ENCODE measurements at regions not wholly inside any gene's neighbourhood (a gene's known extent, or its start where the extent isn't known, plus 50 kb on each side); places are given as distances from the start of the nearest gene placed in this dataset.

GRCh38 chr4:111712093-111712677 is 433.1 kb upstream of the FAM241A start:
- DNase-seq (ENCODE audit: low read depth in 2 of 2) = no peak

GRCh38 chr4:111713276-111713675 is 432.0 kb upstream of the FAM241A start:
- DNase-seq (ENCODE audit: low read depth in 2 of 2) = no peak

- DNase-seq (ENCODE audit: low read depth in 2 of 2) = no peak
These were observed 427.3 kb upstream of the FAM241A start for GRCh38 chr4:111717921-111718320.

DNA sequence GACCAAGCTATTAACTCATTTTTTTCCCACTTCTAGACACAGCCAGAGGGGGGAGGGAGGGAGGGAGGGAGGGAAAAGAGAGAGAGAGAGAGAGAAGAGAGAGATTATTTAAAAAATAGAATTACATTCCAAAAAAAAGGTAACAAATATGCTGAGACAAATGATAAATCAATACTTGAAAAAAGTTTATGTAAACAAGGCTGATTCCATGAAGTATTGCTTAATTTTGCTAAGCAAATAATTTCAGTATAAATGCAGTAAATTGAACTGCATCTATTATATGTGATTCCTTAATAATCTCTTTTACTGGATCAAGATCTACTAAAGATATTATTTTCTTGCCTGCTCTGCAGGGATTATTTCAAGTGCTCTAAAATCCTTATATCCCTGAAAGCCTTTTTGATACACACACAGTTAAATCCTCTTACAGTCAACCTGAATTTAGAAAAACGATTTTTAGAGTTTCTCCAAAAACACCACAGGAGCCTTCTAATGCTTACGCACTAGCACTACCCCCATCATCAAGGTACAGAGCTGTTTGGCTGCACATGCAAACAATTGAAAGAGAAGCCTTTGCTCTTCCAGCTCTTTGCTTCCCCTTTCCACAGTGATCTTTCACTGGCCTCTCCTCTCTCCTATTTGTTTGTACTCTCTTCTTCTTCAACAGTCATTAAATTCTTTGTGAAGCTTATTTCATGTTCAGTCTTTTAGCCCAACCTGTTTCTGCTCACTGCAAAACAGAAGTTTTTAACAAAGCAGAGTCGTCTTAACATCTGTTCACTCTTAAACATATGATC is 426.3 kb upstream of the FAM241A start:
- no peak for DNase-seq (ENCODE audit: low read depth in 2 of 2)

- no peak for DNase-seq (ENCODE audit: low read depth in 2 of 2)
These were observed 424.4 kb upstream of the FAM241A start for GRCh38 chr4:111720866-111721265.

- DNase-seq (ENCODE audit: low read depth in 2 of 2) = no peak
These were observed 423.0 kb upstream of the FAM241A start for GRCh38 chr4:111722213-111722720.

- DNase-seq (ENCODE audit: low read depth in 2 of 2) = no peak
These were observed 408.7 kb upstream of the FAM241A start for GRCh38 chr4:111736516-111736915.

- DNase-seq (ENCODE audit: low read depth in 2 of 2) = no peak
These were observed 400.4 kb upstream of the FAM241A start for GRCh38 chr4:111744847-111745246.

GRCh38 chr4:111748157-111748556 is 397.1 kb upstream of the FAM241A start:
- no peak for DNase-seq (ENCODE audit: low read depth in 2 of 2)

- no peak for DNase-seq (ENCODE audit: low read depth in 2 of 2)
These were observed 391.3 kb upstream of the FAM241A start for GRCh38 chr4:111754003-111754402.

DNA sequence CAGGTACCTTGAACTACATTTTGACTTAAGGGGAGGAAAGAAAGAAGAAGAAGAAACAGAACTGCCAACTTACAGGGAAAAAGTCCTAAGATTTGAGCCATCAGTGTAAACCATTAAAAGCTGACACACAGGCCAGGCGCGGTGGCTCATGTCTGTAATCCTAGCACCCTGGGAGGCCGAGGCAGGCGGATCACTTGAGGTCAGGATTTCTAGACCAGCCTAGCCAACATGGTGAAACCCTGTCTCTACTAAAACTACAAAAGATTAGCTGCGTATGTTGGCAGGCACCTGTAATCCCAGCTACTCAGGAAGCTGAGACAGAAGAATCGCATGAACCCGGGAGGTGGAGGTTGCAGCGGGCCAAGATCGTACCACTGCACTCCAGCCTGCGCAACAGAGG is 389.7 kb upstream of the FAM241A start:
- no peak for DNase-seq (ENCODE audit: low read depth in 2 of 2)

GRCh38 chr4:111761531-111761930 is 383.7 kb upstream of the FAM241A start:
- DNase-seq (ENCODE audit: low read depth in 2 of 2) = no peak

GRCh38 chr4:111770514-111770913 is 374.7 kb upstream of the FAM241A start:
- DNase-seq (ENCODE audit: low read depth in 2 of 2) = no peak

DNA sequence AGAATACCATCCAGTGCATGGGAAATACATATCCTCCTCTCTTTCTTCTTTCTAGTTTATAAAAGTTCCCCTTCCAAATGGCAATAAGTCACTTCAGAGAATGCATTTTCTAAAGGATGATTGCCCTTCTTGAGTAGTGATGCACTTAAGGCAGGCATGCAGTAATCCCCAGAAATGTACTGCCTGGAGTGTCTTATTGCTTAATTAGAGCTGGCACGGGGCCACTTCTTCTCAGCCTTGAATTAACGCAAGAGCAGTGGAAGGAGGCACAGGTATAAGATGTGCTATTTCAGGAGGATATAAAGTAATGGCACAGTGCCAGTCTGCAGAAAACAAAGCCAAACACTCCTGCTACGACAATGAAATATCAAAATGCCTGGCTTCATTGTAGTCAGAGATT is 371.4 kb upstream of the FAM241A start:
- no peak for DNase-seq (ENCODE audit: low read depth in 2 of 2)

- DNase-seq (ENCODE audit: low read depth in 2 of 2) = no peak
These were observed 369.5 kb upstream of the FAM241A start for GRCh38 chr4:111775556-111776297.

DNA sequence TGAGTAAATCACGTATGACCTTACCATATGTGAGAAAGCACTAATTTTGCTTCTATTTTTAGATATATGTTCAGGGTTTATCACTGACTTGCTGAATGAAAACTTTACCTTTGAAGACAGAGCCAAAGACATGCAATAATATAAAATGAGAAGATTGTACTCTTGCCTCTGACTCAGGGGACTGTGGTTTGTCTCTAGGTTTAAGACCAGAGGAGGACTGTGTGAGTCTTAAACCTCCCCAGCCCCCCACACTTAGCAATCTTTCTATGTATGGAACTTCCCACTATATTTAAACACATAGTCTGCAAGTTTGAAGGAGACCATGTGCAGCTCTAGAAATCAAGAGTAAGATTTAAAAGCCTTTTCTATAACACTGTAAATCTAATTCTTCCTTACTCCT is 368.7 kb upstream of the FAM241A start:
- DNase-seq (ENCODE audit: low read depth in 2 of 2) = no peak

- DNase-seq (ENCODE audit: low read depth in 2 of 2) = no peak
These were observed 366.7 kb upstream of the FAM241A start for GRCh38 chr4:111778543-111778942.

DNA sequence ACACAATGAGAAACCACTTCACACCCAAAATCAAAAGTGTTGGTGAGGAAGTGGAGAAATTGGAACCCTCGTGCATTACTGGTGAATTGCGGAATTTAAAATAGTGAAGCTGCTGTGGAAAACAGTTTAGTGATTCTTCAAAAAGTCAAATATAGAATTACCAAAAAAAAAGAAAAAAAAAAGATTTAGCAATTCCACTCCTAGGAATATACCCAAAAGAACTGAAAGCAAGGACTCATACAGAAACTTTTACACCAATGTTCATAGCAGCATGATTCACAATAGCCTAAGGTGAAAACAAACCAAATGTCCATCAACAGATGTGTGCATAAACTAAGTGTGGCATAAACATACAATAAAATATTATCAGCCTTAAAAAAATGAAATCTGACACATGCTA is 364.3 kb upstream of the FAM241A start:
- no peak for DNase-seq (ENCODE audit: low read depth in 2 of 2)

GRCh38 chr4:111781611-111782010 is 363.6 kb upstream of the FAM241A start:
- no peak for DNase-seq (ENCODE audit: low read depth in 2 of 2)

DNA sequence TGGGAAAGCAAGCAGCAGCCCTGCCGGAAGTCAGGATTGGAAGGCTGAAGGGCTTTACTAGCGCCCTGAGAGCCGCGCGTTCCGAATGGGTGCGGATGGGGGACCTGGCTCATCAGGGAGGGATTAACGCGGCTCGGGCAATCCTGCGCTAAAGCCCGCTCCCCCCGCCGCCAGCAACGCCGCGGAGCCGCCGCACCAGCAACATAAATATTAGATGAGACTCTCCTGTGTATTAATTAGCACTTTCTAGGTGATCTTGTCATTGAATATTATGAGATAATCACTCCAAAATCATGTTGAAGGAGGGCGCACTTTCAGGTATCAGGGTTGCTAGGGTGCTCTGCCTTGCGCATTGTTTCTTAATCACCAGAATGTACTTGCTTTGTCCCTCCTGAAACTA is 357.2 kb upstream of the FAM241A start:
- no peak for DNase-seq (ENCODE audit: low read depth in 2 of 2)

- DNase-seq (ENCODE audit: low read depth in 2 of 2) = no peak
These were observed 355.2 kb upstream of the FAM241A start for GRCh38 chr4:111789901-111790640.

- DNase-seq (ENCODE audit: low read depth in 2 of 2) = no peak
These were observed 352.6 kb upstream of the FAM241A start for GRCh38 chr4:111792632-111793031.
